ENCODE measurements at regions not wholly inside any gene's neighbourhood (a gene's known extent, or its start where the extent isn't known, plus 50 kb on each side); places are given as distances from the start of the nearest gene placed in this dataset.

- no peak overlapping the region for H3K4me3 ChIP-seq (ENCODE audit: low read depth, low read length)
- DNase-seq (ENCODE audit: low read depth): no peak
- TF ChIP-seq CTCF (conservative IDR thresholded peaks at IDR 0.05; ENCODE audit: low read depth, low read length): no peak
Observed at GRCh38 chr2:153068915-153069314, 350.5 kb downstream of the ARL6IP6 start.

GRCh38 chr2:153068052-153068451 is 349.6 kb downstream of the ARL6IP6 start:
- no peak for DNase-seq (ENCODE audit: low read depth)
- no peak overlapping the region for H3K4me3 ChIP-seq (ENCODE audit: low read depth, low read length)
- no peak for TF ChIP-seq CTCF (conservative IDR thresholded peaks at IDR 0.05; ENCODE audit: low read depth, low read length)

GRCh38 chr2:153059338-153060052 is 341.1 kb downstream of the ARL6IP6 start:
- DNase-seq (ENCODE audit: low read depth): peak; percentile 1
- no peak for TF ChIP-seq CTCF (conservative IDR thresholded peaks at IDR 0.05; ENCODE audit: low read depth, low read length)
- no peak overlapping the region for H3K4me3 ChIP-seq (ENCODE audit: low read depth, low read length)

GRCh38 chr2:153057743-153058142 is 339.3 kb downstream of the ARL6IP6 start:
- no peak for DNase-seq (ENCODE audit: low read depth)
- H3K4me3 ChIP-seq (ENCODE audit: low read depth, low read length): no peak overlapping the region
- no peak for TF ChIP-seq CTCF (conservative IDR thresholded peaks at IDR 0.05; ENCODE audit: low read depth, low read length)

GRCh38 chr2:153055182-153055581 is 336.8 kb downstream of the ARL6IP6 start:
- no peak for DNase-seq (ENCODE audit: low read depth)
- no peak for TF ChIP-seq CTCF (conservative IDR thresholded peaks at IDR 0.05; ENCODE audit: low read depth, low read length)
- no peak overlapping the region for H3K4me3 ChIP-seq (ENCODE audit: low read depth, low read length)

- no peak overlapping the region for H3K4me3 ChIP-seq (ENCODE audit: low read depth, low read length)
- DNase-seq (ENCODE audit: low read depth): no peak
- TF ChIP-seq CTCF (conservative IDR thresholded peaks at IDR 0.05; ENCODE audit: low read depth, low read length): no peak
Observed at GRCh38 chr2:153052807-153053559, 334.6 kb downstream of the ARL6IP6 start.

Measured in choroid plexus epithelial cell (primary cell).